KMS-11 (cell line): ENCODE measurements at regions not wholly inside any gene's neighbourhood (a gene's known extent, or its start where the extent isn't known, plus 50 kb on each side); places are given as distances from the start of the nearest gene placed in this dataset.

Experiments used
- H2AFZ ChIP-seq: fragments of 200-600 bp; sonication (generic); 2 replicates; pipeline ENCODE4 v1.6.1; 2016; ENCODE audit warnings: antibody characterized with exemption, mixed run types, low read depth
- H3K27ac ChIP-seq: fragments of 200-600 bp; sonication (generic); 2 replicates; pipeline ENCODE4 v1.6.1; 2016; ENCODE audit warnings: mild to moderate bottlenecking, mixed run types
- H3K27me3 ChIP-seq: fragments of 200-600 bp; sonication (generic); 2 replicates; pipeline ENCODE4 v1.6.1; 2017; ENCODE audit warnings: mild to moderate bottlenecking, low read depth, mixed run types, moderate library complexity; ENCODE audit not compliant: insufficient read depth
- H3K36me3 ChIP-seq: fragments of 200-600 bp; sonication (generic); 2 replicates; pipeline ENCODE4 v1.6.1; 2017; ENCODE audit warnings: mild to moderate bottlenecking, mixed run types; ENCODE audit not compliant: insufficient read depth
- H3K4me1 ChIP-seq: fragments of 200-600 bp; sonication (generic); 2 replicates; pipeline ENCODE4 v1.6.1; 2016; ENCODE audit warnings: mild to moderate bottlenecking, low read depth, mixed run types; ENCODE audit not compliant: poor library complexity, severe bottlenecking
- H3K4me2 ChIP-seq: fragments of 200-600 bp; sonication (generic); 2 replicates; pipeline ENCODE4 v1.7.0; 2016; ENCODE audit warnings: mild to moderate bottlenecking, mixed run types
- H3K4me3 ChIP-seq: fragments of 200-600 bp; sonication (generic); IDR thresholded peaks from 2 replicates; pipeline ENCODE4 v1.6.1; 2017; ENCODE audit warnings: low read depth, low read length, mixed read lengths; ENCODE audit not compliant: insufficient read depth
- H3K79me2 ChIP-seq: fragments of 200-600 bp; sonication (generic); 2 replicates; pipeline ENCODE4 v1.6.1; 2016; ENCODE audit warnings: low read depth, mixed run types; ENCODE audit not compliant: insufficient read depth
- H3K9ac ChIP-seq: fragments of 200-600 bp; sonication (generic); 2 replicates; pipeline ENCODE4 v1.6.1; 2016; ENCODE audit warnings: mild to moderate bottlenecking, mixed run types
- H4K20me1 ChIP-seq: fragments of 200-600 bp; sonication (generic); 2 replicates; pipeline ENCODE4 v1.6.1; 2016; ENCODE audit warnings: mild to moderate bottlenecking, mixed run types; ENCODE audit not compliant: insufficient read depth
- CTCF ChIP-seq: fragments of 200-600 bp; sonication (generic); conservative IDR thresholded peaks from 2 replicates; pipeline ENCODE4 v1.6.1; 2017; ENCODE audit warnings: low read depth, mild to moderate bottlenecking, antibody characterized with exemption, low read length, moderate library complexity, mixed read lengths

GRCh38 chr6:63478734-63479133, 93.5 kb upstream of the LOC128125822 start:
- Histone ChIP-seq H3K4me1 (no peaks in the 10 kb centered on the region), H3K27ac (no peak overlapping the region), H3K79me2 (no peaks in the 10 kb centered on the region), H3K9ac (no peak overlapping the region), H3K36me3 (no peaks in the 10 kb centered on the region), H2AFZ (no peak overlapping the region), H4K20me1 (no peaks in the 10 kb centered on the region), H3K4me3 (no peak overlapping the region), H3K4me2 (no peak overlapping the region), H3K27me3 (no peaks in the 10 kb centered on the region)
- no peak for TF ChIP-seq CTCF

GRCh38 chr6:63486196-63486595, 86.1 kb upstream of the LOC128125822 start:
- no peak for TF ChIP-seq CTCF

GRCh38 chr6:63487103-63487813, 85.0 kb upstream of the LOC128125822 start:
- Histone ChIP-seq H3K4me2 (no peak overlapping the region), H4K20me1 (no peaks in the 10 kb centered on the region), H3K4me3 (no peak overlapping the region), H2AFZ (no peak overlapping the region), H3K4me1 (no peaks in the 10 kb centered on the region), H3K79me2 (no peaks in the 10 kb centered on the region), H3K36me3 (no peaks in the 10 kb centered on the region), H3K27ac (no peak overlapping the region), H3K9ac (no peak overlapping the region), H3K27me3 (no peaks in the 10 kb centered on the region)
- no peak for TF ChIP-seq CTCF

More at GRCh38 chr6:63486196-63486595, 86.1 kb upstream of the LOC128125822 start:
- Histone ChIP-seq H3K4me1 (no peaks in the 10 kb centered on the region), H3K27ac (no peak overlapping the region), H3K79me2 (no peaks in the 10 kb centered on the region), H3K27me3 (no peaks in the 10 kb centered on the region), H3K4me3 (no peak overlapping the region), H3K4me2 (no peak overlapping the region), H2AFZ (no peak overlapping the region), H3K36me3 (no peaks in the 10 kb centered on the region), H3K9ac (no peak overlapping the region), H4K20me1 (no peaks in the 10 kb centered on the region)

GRCh38 chr6:63491119-63491518, 81.2 kb upstream of the LOC128125822 start:
- Histone ChIP-seq H3K9ac (no peak overlapping the region), H3K79me2 (no peaks in the 10 kb centered on the region), H4K20me1 (no peaks in the 10 kb centered on the region), H3K4me3 (no peak overlapping the region), H3K27me3 (no peaks in the 10 kb centered on the region), H2AFZ (no peak overlapping the region), H3K27ac (no peak overlapping the region), H3K36me3 (no peaks in the 10 kb centered on the region), H3K4me2 (no peak overlapping the region), H3K4me1 (no peaks in the 10 kb centered on the region)
- no peak for TF ChIP-seq CTCF
